HG02678 (cell line): ENCODE measurements at regions not wholly inside any gene's neighbourhood (a gene's known extent, or its start where the extent isn't known, plus 50 kb on each side); places are given as distances from the start of the nearest gene placed in this dataset.

Source experiments
- ATAC-seq: cut with Tn5 transposase; IDR thresholded peaks from one replicate; pipeline ENCODE4 v1.9.1; 2021; ENCODE audit warnings: mild to moderate bottlenecking, moderate library complexity; ENCODE audit not compliant: unreplicated experiment

GRCh38 chr1:181142096-181142958, 53.8 kb downstream of the IER5 start:
- peak; percentile 82 for ATAC-seq

GRCh38 chr1:181143102-181143859, 54.8 kb downstream of the IER5 start:
- ATAC-seq = no peak

GRCh38 chr1:181144238-181144637, 55.7 kb downstream of the IER5 start:
- ATAC-seq = no peak

- no peak for ATAC-seq
These were observed 60.1 kb downstream of the IER5 start for GRCh38 chr1:181148636-181149035.

GRCh38 chr1:181149326-181150125, 61.0 kb downstream of the IER5 start:
- peak; percentile 82 for ATAC-seq

- ATAC-seq = no peak
These were observed 61.8 kb downstream of the IER5 start for GRCh38 chr1:181150273-181150672.

- no peak for ATAC-seq
These were observed 62.3 kb downstream of the IER5 start for GRCh38 chr1:181150842-181151241.

- no peak for ATAC-seq
These were observed 63.2 kb downstream of the IER5 start for GRCh38 chr1:181151378-181152326.

GRCh38 chr1:181152892-181153633, 64.6 kb downstream of the IER5 start:
- ATAC-seq = peak; percentile 80

- no peak for ATAC-seq
These were observed 65.1 kb downstream of the IER5 start for GRCh38 chr1:181153634-181153961.

- no peak for ATAC-seq
These were observed 66.8 kb downstream of the IER5 start for GRCh38 chr1:181155339-181155738.

- peak; percentile 56 for ATAC-seq
These were observed 71.1 kb downstream of the IER5 start for GRCh38 chr1:181159451-181160140.

- no peak for ATAC-seq
These were observed 71.8 kb downstream of the IER5 start for GRCh38 chr1:181160322-181160721.

GRCh38 chr1:181160998-181161870, 72.7 kb downstream of the IER5 start:
- no peak for ATAC-seq

- no peak for ATAC-seq
These were observed 75.2 kb downstream of the IER5 start for GRCh38 chr1:181163662-181164061.

- peak; percentile 97 for ATAC-seq
These were observed 78.1 kb downstream of the IER5 start for GRCh38 chr1:181166377-181167196.

GRCh38 chr1:181169281-181169865, 80.9 kb downstream of the IER5 start:
- no peak for ATAC-seq
